Ramos (cell line): ENCODE measurements at regions not wholly inside any gene's neighbourhood (a gene's known extent, or its start where the extent isn't known, plus 50 kb on each side); places are given as distances from the start of the nearest gene placed in this dataset.

Experiments
- in situ Hi-C: fragments of 300-500 bp; cut with MboI; formaldehyde crosslinking; loops from one replicate; pipeline ENCODE4 v1.14.3; 2022; ENCODE audit warnings: low sequenced_read_pairs; ENCODE audit not compliant: unreplicated experiment

DNA sequence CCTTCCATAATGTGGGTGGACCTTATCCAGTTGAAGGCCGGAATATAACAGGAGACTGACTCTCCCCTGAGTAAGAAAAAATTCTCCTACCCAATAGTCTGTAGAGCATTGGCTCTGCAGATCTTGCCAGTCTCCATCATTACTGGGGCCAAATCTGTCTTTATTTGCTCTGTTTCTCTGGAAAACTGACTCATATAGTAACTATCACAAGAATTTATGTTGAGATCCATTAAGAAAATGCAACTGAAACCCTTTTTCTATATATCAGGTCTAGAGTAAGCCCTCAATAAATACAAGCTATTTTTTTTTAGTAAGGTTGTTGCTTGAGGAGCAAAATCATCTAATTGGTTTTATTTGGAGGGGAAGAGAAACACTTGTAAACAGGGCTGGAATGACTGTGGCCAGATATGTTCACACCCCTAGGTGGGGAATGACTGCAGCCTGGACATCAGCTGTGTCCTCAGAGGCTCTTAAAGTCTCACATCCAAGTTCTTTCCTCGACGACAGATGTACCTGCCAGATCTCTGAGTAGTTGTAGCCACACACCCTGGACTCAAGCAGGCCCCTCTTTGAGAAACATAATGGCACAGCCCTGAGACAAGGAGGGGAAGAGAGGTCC, 339.7 kb downstream of the TNS1 start:
- in situ Hi-C loops = no loop called here

DNA sequence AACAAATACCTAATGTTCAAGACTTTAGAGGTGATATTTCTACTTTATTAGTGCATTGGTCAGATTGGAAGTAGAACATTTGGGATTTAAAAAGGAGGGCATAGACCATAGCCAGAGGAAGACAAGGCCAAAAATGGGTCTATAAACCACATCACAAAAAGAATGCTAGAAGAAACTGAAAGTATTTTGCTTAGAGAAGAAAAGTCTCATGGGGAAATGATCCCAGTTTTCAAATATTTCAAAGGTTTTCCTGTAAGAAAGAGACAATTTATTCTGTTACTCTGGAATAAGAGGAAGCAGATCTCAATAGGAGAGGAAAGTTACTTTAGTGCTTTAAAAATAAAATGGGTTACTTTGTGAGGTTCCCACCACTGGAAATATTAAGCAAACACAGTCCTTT, 341.4 kb downstream of the TNS1 start:
- in situ Hi-C loops = no loop called here

- in situ Hi-C loops = no loop called here
Observed at GRCh38 chr2:217660423-217660822, 342.4 kb downstream of the TNS1 start.

DNA sequence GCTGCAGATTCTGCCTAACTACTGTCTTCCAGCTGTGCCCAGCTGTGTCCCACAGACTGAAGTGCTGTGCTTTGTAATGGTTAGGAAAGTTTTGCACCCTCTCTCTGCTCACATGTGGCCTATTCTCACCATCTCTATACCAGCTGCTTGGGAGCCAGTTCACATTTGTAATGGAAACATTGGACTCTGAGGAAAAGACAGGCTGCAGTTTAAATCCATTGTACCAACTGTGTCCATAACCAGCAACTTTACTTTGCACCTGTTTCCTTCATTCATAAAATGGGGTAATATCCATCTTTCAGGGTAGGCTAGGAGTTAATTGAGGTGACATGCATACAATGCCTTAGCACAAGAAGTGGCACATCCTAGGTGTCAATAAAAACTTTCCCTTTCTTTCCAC, 344.0 kb downstream of the TNS1 start:
- in situ Hi-C loops = no loop called here

- in situ Hi-C loops = no loop called here
Observed at GRCh38 chr2:217657252-217657651, 345.5 kb downstream of the TNS1 start.

DNA sequence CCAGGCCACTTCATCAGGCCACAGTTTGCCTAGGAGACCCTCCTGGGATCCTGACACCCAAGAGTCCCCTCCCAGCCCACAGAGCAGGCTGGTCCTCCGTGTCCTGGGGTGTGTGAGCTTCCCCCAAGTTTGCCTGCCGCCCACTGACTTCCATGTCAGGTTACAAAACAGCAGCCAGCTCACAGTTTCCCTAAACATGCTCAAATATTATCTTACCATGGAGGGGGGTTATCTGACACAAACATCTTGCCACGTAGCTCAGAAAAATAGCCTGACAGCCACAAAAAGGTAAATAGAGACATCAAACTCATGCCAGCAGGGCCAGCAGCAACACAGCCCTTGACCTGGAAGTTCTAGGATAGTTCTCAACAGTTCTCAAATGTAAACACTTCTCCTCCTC, 346.5 kb downstream of the TNS1 start:
- in situ Hi-C loops = no loop called here

DNA sequence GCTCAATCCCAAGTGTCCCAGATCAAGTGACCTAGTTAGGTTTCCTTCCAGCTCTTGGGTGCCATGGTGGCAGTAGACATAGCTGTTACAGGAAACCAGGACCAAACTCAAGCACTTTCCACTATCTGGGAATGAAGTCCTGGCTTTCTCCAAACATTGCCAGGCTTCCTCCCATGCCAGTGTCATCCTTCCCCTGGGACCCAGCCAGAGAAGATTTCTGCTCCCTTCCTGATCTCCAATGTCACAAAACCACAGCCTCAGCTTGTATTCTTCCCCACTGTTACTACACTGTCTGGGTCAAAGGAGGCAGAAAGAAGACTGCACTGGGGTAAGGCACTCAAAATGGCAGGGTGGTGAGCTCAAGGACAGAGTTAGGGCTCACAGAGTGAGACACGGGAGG, 347.1 kb downstream of the TNS1 start:
- in situ Hi-C loops = no loop called here

DNA sequence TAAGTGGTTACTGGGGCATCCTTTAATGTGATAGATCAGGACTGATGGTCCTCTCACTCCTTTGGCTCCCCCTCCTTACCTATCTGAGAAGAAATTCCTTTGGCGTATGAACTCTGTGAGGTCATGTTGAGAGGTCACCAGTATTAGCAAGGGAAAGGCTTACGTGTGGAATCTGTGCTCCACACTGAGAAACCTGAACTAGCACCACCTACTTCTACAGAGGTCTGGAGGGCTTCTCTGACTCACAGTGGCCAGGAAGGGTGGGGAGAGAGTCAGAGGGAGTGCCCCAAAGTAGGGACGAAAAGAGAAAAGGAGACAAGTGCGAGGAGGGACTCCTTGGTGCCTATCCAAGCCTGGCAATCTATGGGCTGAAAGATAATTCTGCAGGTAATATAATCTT, 348.6 kb downstream of the TNS1 start:
- in situ Hi-C loops = no loop called here

- in situ Hi-C loops = no loop called here
Observed at GRCh38 chr2:217652761-217653639, 349.8 kb downstream of the TNS1 start.

DNA sequence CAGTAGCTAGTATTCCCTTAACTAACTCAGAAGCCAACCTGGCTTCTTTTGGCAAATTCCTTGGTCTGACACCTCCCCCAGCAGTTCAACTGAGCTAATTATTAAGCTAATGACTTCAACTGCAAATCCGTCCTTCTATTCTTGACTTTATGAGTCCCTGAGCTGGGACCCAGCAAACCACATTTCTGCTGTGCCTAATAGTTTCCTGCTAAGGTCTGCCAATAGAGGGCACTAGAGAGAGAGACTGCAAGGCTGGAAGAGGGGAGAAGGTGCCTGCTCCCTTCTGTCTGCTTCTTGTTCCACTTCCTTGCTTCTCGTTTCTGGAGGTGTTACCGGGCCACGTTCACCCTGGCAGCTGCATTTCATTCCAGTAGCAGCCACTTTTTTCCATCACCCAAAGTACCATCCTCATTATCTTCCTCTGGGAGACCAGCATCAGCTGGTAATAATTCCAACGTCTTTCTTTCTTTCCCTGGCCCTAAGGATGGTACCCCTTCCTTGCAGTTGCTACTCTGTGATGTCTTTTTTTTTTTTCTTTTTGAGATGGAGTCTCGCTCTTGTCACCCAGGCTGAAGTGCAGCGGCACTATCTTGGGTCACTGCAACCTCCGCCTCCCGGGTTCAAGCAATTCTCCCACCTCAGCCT, 352.0 kb downstream of the TNS1 start:
- in situ Hi-C loops = no loop called here

GRCh38 chr2:217650229-217650628, 352.6 kb downstream of the TNS1 start:
- in situ Hi-C loops = no loop called here

GRCh38 chr2:217647925-217648324, 354.9 kb downstream of the TNS1 start:
- in situ Hi-C loops = no loop called here

- in situ Hi-C loops = no loop called here
Observed at GRCh38 chr2:217647226-217647625, 355.6 kb downstream of the TNS1 start.

DNA sequence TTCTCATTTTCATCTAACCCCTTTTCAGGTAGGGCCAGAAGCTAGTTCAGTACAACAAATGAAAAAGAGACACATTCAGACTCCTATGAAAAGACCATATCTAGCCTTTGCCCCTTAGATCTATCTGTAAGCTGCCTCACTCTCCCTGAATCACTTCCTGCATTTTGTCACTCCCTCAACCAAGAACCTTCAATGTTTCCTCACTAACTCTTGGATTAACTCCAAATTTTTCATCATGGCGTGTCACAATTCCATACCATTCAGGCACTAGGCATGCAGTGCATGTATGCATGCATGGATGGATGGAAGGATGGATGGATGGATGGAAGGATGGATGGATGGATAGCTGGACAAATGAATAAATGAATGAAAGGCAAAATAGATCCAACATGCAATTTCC, 356.9 kb downstream of the TNS1 start:
- in situ Hi-C loops = no loop called here

DNA sequence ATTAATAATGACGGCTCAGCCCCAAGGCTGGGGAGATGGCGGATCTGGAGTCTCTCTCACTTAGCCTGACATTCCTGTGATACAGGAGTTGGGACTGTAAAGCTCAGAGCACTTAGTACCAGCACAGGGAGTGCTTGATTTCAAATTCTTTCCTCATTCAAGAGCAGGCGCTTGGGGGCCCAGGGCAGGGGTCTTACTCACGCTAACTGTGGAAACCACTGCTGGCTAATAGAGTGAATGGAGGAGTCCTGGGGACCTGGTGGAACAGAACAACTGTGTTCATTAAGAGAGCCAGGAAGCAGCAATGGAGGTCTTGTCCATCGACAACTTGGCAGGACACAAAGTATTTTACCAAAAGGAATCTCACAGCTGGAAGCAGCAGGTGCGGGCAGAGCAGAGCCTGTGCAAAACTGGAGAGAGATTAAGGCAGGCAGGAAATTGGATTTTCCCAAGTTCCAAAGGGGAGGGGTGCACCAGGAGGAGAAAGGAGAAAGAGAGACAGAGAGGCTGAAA, 358.9 kb downstream of the TNS1 start:
- in situ Hi-C loops = no loop called here

DNA sequence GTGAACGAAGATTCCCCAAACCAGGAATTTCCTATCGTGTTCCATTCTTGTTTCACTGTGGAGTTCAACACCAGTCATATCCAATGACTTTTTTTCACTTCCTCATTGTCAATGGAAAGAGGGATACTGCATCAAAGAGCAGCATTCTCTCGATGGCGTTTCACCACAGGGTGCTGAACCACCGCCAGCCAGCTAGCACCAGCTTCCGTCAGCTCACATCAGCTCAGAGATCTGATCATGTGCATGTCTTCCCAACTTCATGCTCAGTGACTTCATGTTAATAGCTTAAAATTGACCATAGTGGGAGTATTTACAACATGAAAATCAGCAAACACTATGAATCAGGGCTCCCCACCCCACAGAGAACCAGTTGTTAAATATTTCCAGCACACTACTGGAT, 359.9 kb downstream of the TNS1 start:
- in situ Hi-C loops = no loop called here

DNA sequence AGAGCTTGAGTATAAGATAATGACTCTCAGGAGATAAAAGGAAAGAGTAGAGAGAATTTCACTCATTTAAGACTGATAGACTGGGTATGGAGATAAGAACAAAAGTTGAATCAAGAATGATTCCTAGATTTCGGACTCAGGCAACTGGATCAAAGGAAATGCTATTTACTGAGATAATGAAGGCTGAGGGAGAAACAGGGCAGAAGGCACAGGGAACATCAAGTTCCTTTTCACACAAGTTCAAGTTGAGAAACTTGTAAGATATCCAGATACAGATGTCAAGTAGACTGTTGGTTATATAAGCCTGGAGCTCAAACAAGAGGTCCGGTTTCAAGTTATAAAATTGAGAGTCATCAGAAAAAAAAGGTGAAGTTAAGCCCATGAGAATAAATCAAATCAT, 360.8 kb downstream of the TNS1 start:
- in situ Hi-C loops = no loop called here

GRCh38 chr2:217639481-217639880, 363.3 kb downstream of the TNS1 start:
- in situ Hi-C loops = no loop called here

DNA sequence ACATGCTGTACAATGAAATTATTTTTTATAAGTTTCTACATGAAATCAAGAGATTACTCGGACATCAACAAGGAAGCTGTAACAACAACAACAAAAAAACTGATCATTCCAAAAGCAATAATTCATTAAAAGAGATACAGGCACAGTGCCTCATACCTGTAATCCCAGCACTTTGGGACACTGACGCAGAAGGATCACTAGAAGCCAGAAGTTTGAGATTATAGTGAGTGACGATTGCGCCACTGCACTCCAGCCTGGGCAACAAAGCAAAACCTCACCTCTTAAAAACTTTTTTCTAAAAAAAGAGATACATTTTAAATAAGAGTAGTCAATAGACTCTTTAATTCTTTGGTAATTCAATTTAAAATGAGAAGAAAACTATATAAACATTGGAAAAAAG, 364.3 kb downstream of the TNS1 start:
- in situ Hi-C loops = no loop called here

- in situ Hi-C loops = no loop called here
Observed at GRCh38 chr2:217638031-217638430, 364.8 kb downstream of the TNS1 start.

GRCh38 chr2:217636991-217637561, 365.7 kb downstream of the TNS1 start:
- in situ Hi-C loops = no loop called here
